Upper lobe of right lung (tissue), 1 donor: ENCODE measurements at regions not wholly inside any gene's neighbourhood (a gene's known extent, or its start where the extent isn't known, plus 50 kb on each side); places are given as distances from the start of the nearest gene placed in this dataset.
"Not testable (repeated sequence)": the region's sequence is repeated elsewhere in the genome, so short reads cannot be mapped to it uniquely, and the experiment has no call there.

Experiments used
- ATAC-seq: fragments of 200-7000 bp; cut with Tn5 transposase; one replicate; pipeline ENCODE4 v1.9.1; 2020; ENCODE audit warnings: mild to moderate bottlenecking, moderate library complexity
- DNase-seq: peaks from one replicate; pipeline ENCODE4 v3.0.0-alpha.2; 2020
- H3K27ac ChIP-seq: fragments of 200-600 bp; one replicate; pipeline ENCODE4 v1.8.0; 2022
- H3K27me3 ChIP-seq: fragments of 200-600 bp; one replicate; pipeline ENCODE4 v1.8.0; 2022; ENCODE audit warnings: mild to moderate bottlenecking
- H3K36me3 ChIP-seq: fragments of 200-600 bp; one replicate; pipeline ENCODE4 v1.8.0; 2022
- H3K4me1 ChIP-seq: fragments of 200-600 bp; one replicate; pipeline ENCODE4 v1.8.0; 2022
- H3K4me3 ChIP-seq: fragments of 200-600 bp; one replicate; pipeline ENCODE4 v1.8.0; 2022; ENCODE audit warnings: mild to moderate bottlenecking
- H3K9me3 ChIP-seq: fragments of 200-600 bp; one replicate; pipeline ENCODE4 v1.8.0; 2022
- CTCF ChIP-seq: fragments of 200-600 bp; IDR thresholded peaks from one replicate; pipeline ENCODE4 v1.8.0; 2022; ENCODE audit warnings: antibody characterized with exemption
- intact Hi-C: fragments of 100-400 bp; cut with DNase I; formaldehyde crosslinking; loops from one replicate; pipeline ENCODE4 v1.11.0; 2022
- donor health status: DM: no; HTN: yes; CAD: no; lungs with severe emphysema.

- H3K27ac ChIP-seq, intact Hi-C loops, H3K27me3 ChIP-seq, DNase-seq, ATAC-seq, H3K36me3 ChIP-seq, H3K4me3 ChIP-seq, H3K4me1 ChIP-seq, H3K9me3 ChIP-seq: not testable (repeated sequence)
Measured at GRCh38 chr17:15869868-15870267, 75.1 kb upstream of the ADORA2B start.

- H3K4me3 ChIP-seq, ATAC-seq, H3K9me3 ChIP-seq, H3K4me1 ChIP-seq, DNase-seq, intact Hi-C loops, H3K36me3 ChIP-seq, H3K27ac ChIP-seq, H3K27me3 ChIP-seq: not testable (repeated sequence)
Measured at GRCh38 chr17:15872677-15873076, 72.3 kb upstream of the ADORA2B start.

- H3K4me3 ChIP-seq, H3K9me3 ChIP-seq, H3K27me3 ChIP-seq, intact Hi-C loops, H3K27ac ChIP-seq, H3K36me3 ChIP-seq, ATAC-seq, DNase-seq, H3K4me1 ChIP-seq: not testable (repeated sequence)
Measured at GRCh38 chr17:15877882-15878500, 66.9 kb upstream of the ADORA2B start.

- DNase-seq (no peak), ATAC-seq (no peak)
- H3K4me3 ChIP-seq: no peak overlapping the region
- no peak for TF ChIP-seq CTCF
- H3K4me1 ChIP-seq: peaks cover 2% of the 10 kb centered on the region
- intact Hi-C loops: no loop called here
- H3K27me3 ChIP-seq: no peaks in the 10 kb centered on the region
- H3K36me3 ChIP-seq: no peaks in the 10 kb centered on the region
- no peaks in the 10 kb centered on the region for H3K9me3 ChIP-seq
- H3K27ac ChIP-seq: no peak overlapping the region
Measured at GRCh38 chr17:15882058-15882720, 62.7 kb upstream of the ADORA2B start.

- H3K27me3 ChIP-seq: no peaks in the 10 kb centered on the region
- no peaks in the 10 kb centered on the region for H3K9me3 ChIP-seq
- no peak for TF ChIP-seq CTCF
- no peak overlapping the region for H3K4me3 ChIP-seq
- intact Hi-C loops: no loop called here
- no peak for ATAC-seq
- no peak for DNase-seq
- H3K4me1 ChIP-seq: peaks cover 2% of the 10 kb centered on the region
- H3K36me3 ChIP-seq: no peaks in the 10 kb centered on the region
- no peak overlapping the region for H3K27ac ChIP-seq
Measured at GRCh38 chr17:15882777-15883176, 62.2 kb upstream of the ADORA2B start.

- H3K27ac ChIP-seq: no peak overlapping the region
- no peak overlapping the region for H3K4me3 ChIP-seq
- ATAC-seq (peak; percentile 64), DNase-seq (no peak)
- H3K27me3 ChIP-seq: no peaks in the 10 kb centered on the region
- H3K4me1 ChIP-seq: peaks cover 2% of the 10 kb centered on the region
- intact Hi-C loops: no loop called here
- TF ChIP-seq CTCF: no peak
- no peaks in the 10 kb centered on the region for H3K36me3 ChIP-seq
- H3K9me3 ChIP-seq: no peaks in the 10 kb centered on the region
Measured at GRCh38 chr17:15883617-15884111, 61.3 kb upstream of the ADORA2B start.

- H3K36me3 ChIP-seq: no peaks in the 10 kb centered on the region
- no peak for TF ChIP-seq CTCF
- no peak for ATAC-seq
Measured at GRCh38 chr17:15884731-15885130, 60.2 kb upstream of the ADORA2B start.

More at GRCh38 chr17:15884731-15885130, 60.2 kb upstream of the ADORA2B start:
- no peak overlapping the region for H3K4me3 ChIP-seq
- intact Hi-C loops: no loop called here
- no peak for DNase-seq
- peaks cover 2% of the 10 kb centered on the region for H3K4me1 ChIP-seq
- H3K27ac ChIP-seq: no peak overlapping the region
- H3K9me3 ChIP-seq: no peaks in the 10 kb centered on the region
- no peaks in the 10 kb centered on the region for H3K27me3 ChIP-seq
